ENCODE measurements at regions not wholly inside any gene's neighbourhood (a gene's known extent, or its start where the extent isn't known, plus 50 kb on each side); places are given as distances from the start of the nearest gene placed in this dataset.

- Histone ChIP-seq H3K4me1 (ENCODE audit: control insufficient read depth, extremely low read depth, insufficient read depth, low read length) (no peaks in the 10 kb centered on the region), H3K36me3 (ENCODE audit: control insufficient read depth in 2 of 2, extremely low read depth in 1 of 2, insufficient read depth in 2 of 2, low read length in 2 of 2) (no peaks in the 10 kb centered on the region), H3K9ac (ENCODE audit: control insufficient read depth, extremely low read depth, insufficient read depth, low read length) (no peak overlapping the region), H3K4me3 (ENCODE audit: control insufficient read depth in 2 of 3, extremely low read depth in 1 of 3, insufficient read depth in 2 of 3, low read depth in 1 of 3, low read length in 3 of 3) (no peak overlapping the region), H3K4me2 (ENCODE audit: control insufficient read depth, extremely low read depth, insufficient read depth, low read depth, low read length) (no peak overlapping the region), H3K9me3 (ENCODE audit: control insufficient read depth, low read depth, low read length) (no peaks in the 10 kb centered on the region), H2AFZ (ENCODE audit: control insufficient read depth, low read length) (no peak overlapping the region), H3K27ac (ENCODE audit: control insufficient read depth, insufficient read depth, low read length) (no peak overlapping the region), H3K9me1 (ENCODE audit: control insufficient read depth, extremely low read depth, insufficient read depth, low read length) (no peaks in the 10 kb centered on the region), H4K20me1 (ENCODE audit: control insufficient read depth, extremely low read depth, insufficient read depth, low read length) (no peaks in the 10 kb centered on the region), H3K79me2 (ENCODE audit: control insufficient read depth, insufficient read depth, low read length) (no peaks in the 10 kb centered on the region), H3K27me3 (ENCODE audit: control insufficient read depth, extremely low read depth, insufficient read depth, low read length) (no peaks in the 10 kb centered on the region)
- dilution Hi-C loops (cut with MboI; ENCODE audit: extremely low pct_ligation_motif_present, low sequenced_read_pairs): no loop called here
- FAIRE-seq (no peak), DNase-seq (ENCODE audit: low read depth, low spot score) (no peak)
- TF ChIP-seq CTCF (optimal IDR thresholded peaks at IDR 0.05 in 1 of 3, IDR thresholded peaks at IDR 0.05 in 1 of 3, conservative IDR thresholded peaks at IDR 0.05 in 1 of 3; ENCODE audit: extremely low read depth in 1 of 3, insufficient read depth in 2 of 3, low read length in 3 of 3) (no peak), EZH2 (IDR thresholded peaks at IDR 0.05; ENCODE audit: low read length) (no peak)
Observed at GRCh38 chr4:12844141-12844540, 640.0 kb downstream of the RAB28 start.

GRCh38 chr4:12827966-12828365 lies 656.2 kb downstream of the RAB28 start:
- no peaks in the 10 kb centered on the region for H3K79me2 ChIP-seq (ENCODE audit: control insufficient read depth, insufficient read depth, low read length)
- H2AFZ ChIP-seq (ENCODE audit: control insufficient read depth, low read length): no peak overlapping the region
- TF ChIP-seq EZH2 (IDR thresholded peaks at IDR 0.05; ENCODE audit: low read length): no peak
- TF ChIP-seq CTCF (optimal IDR thresholded peaks at IDR 0.05 in 1 of 3, IDR thresholded peaks at IDR 0.05 in 1 of 3, conservative IDR thresholded peaks at IDR 0.05 in 1 of 3; ENCODE audit: extremely low read depth in 1 of 3, insufficient read depth in 2 of 3, low read length in 3 of 3): no peak
- no peak overlapping the region for H3K9ac ChIP-seq (ENCODE audit: control insufficient read depth, extremely low read depth, insufficient read depth, low read length)
- H3K4me2 ChIP-seq (ENCODE audit: control insufficient read depth, extremely low read depth, insufficient read depth, low read depth, low read length): no peak overlapping the region
- H3K27me3 ChIP-seq (ENCODE audit: control insufficient read depth, extremely low read depth, insufficient read depth, low read length): no peaks in the 10 kb centered on the region
- DNase-seq (ENCODE audit: low read depth, low spot score) (no peak), FAIRE-seq (no peak)
- no peaks in the 10 kb centered on the region for H4K20me1 ChIP-seq (ENCODE audit: control insufficient read depth, extremely low read depth, insufficient read depth, low read length)
- H3K27ac ChIP-seq (ENCODE audit: control insufficient read depth, insufficient read depth, low read length): no peak overlapping the region
- no peaks in the 10 kb centered on the region for H3K4me1 ChIP-seq (ENCODE audit: control insufficient read depth, extremely low read depth, insufficient read depth, low read length)
- no peaks in the 10 kb centered on the region for H3K9me3 ChIP-seq (ENCODE audit: control insufficient read depth, low read depth, low read length)
- H3K9me1 ChIP-seq (ENCODE audit: control insufficient read depth, extremely low read depth, insufficient read depth, low read length): no peaks in the 10 kb centered on the region
- H3K4me3 ChIP-seq (ENCODE audit: control insufficient read depth in 2 of 3, extremely low read depth in 1 of 3, insufficient read depth in 2 of 3, low read depth in 1 of 3, low read length in 3 of 3): no peak overlapping the region
- dilution Hi-C loops (cut with MboI; ENCODE audit: extremely low pct_ligation_motif_present, low sequenced_read_pairs): no loop called here
- H3K36me3 ChIP-seq (ENCODE audit: control insufficient read depth in 2 of 2, extremely low read depth in 1 of 2, insufficient read depth in 2 of 2, low read length in 2 of 2): no peaks in the 10 kb centered on the region

Measured in keratinocyte (primary cell).